ENCODE measurements at regions not wholly inside any gene's neighbourhood (a gene's known extent, or its start where the extent isn't known, plus 50 kb on each side); places are given as distances from the start of the nearest gene placed in this dataset.
"Not testable (repeated sequence)": the region's sequence is repeated elsewhere in the genome, so short reads cannot be mapped to it uniquely, and the experiment has no call there.

DNA sequence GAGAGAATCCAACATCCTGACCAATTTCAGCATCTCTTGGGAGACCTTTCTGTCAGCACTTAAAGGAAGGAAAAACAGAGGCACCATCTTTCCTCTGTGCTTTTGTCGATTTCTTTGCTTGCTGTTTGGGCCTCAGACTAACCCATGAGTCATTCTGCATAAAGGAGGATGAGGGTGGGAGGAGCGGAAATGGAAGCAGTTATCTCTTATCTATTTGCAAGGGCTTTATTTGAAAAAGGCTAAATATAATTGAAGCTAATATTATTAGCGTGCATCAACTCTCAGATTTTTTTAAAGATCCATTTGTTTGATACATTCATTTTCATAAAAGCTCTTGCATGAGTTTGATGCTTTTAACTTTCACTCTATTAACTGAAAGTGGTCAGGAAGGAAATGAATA, 72.9 kb downstream of the ZNF622 start:
- no peak for DNase-seq (ENCODE audit: low read depth)

DNA sequence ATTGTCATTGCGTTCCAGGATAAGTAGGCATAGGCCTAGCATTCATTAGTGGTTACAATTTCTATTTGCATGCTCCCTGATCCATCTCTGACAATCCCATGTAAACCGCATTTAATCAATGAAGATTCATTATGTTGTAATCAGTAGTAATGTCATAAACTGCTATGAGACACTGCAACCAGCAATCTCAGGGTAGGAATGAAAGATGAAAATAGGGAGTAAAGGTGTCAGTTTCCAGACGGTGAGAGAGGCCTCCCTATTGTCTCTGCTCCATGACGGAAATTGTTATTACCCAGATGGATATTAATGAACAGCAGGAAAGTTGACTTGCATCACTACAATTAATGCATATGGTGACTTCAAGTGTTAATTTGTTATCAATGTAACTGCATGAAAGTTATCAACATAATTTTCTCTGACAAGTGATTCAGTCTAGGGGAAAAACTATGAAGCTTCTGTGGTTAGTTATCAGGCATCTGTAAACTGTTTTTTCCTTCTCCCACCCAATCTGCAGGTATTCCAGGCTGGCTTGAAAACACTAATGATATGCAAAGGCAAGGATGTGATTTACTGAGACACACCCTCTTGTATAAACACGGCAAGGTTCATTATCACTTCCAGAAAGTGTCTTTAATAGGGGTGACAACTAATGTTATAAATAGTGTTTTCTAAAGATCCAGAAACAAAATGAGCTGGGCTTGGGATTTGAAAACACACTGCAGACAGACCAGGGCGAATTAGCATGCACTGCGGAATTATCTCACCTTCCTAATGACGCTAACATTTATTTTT, 73.5 kb downstream of the ZNF622 start:
- DNase-seq (ENCODE audit: low read depth) = no peak

DNA sequence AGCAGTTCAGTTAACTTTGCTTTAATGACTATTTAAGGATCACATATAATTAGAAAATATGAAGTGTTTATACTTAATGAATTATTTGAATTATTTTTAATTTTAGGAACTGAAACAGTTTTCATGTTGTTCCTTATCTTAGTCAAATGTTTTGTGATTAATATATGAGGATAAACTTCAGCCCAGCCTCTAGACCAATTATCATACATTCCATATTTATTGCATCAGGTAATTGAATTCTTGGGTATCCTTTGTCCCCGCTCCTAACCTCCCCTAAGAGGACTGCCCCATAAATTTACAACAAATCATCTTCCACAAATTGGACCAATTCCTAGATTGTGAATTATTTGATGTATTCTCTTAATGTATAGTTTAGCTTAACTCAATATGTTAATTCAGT, 74.8 kb downstream of the ZNF622 start:
- DNase-seq (ENCODE audit: low read depth) = no peak

DNA sequence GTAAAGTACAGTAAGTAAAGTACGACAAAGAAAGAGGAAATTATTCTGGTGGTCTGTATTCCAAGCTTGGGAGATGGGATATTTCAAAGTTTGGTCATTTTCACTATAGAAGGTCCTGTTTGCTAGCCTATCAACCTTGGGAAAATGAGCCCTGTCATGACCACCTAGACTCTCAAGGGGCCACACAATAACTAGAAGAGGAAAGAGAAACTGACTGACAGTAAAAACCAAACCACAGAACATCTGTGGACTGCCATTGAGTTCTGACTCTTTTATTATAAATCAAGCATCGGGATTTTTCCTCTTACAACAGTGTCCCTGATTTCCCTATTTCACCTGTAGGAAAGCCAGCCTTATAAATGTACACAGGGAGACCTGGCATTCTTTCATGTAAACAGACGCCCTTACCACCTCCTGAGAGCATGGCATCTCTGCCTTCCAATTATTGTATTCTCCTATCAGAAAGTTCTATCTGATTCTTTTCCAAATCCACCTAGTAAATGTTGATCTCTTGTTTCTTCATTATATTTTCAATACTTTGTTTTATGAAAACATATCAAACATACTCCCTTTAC, 80.0 kb downstream of the ZNF622 start:
- no peak for DNase-seq (ENCODE audit: low read depth)

DNA sequence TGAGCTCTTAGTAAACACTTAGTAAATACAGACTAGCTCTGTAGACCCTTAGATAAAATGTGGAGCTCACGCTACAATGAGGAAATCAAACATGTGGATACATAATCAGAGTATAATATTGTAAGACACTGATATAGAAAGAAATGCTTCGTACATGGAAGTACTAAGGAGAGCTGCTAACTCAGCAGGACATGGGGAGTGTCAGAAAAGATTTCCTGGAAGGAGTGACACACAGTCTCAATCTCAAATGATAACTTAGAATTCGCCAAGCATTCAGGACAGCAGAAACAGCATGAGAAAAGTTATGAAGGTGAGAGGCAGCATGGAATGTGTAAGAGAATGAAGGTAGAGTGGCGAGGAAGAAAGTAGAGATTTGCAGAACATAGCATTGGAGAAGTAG, 80.8 kb downstream of the ZNF622 start:
- DNase-seq (ENCODE audit: low read depth) = no peak

DNA sequence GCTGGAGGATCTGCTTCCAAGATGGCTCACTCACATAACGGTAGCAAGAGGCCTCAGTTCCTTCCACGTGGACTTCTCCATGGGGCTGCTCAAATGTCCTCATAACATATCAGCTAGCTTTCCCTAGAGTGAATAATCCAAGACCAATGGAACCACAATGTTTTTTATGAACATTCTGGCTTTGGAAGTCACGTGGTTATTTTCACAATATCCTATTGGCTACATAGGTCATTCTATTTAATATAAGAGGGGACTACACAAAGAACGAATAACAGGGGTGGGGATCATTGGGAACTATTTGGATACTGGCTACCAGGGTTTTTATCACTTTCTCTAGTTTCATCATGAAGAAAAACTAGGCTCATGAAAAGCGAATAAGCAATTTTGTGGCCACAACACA, 81.4 kb downstream of the ZNF622 start:
- DNase-seq (ENCODE audit: low read depth) = no peak

DNA sequence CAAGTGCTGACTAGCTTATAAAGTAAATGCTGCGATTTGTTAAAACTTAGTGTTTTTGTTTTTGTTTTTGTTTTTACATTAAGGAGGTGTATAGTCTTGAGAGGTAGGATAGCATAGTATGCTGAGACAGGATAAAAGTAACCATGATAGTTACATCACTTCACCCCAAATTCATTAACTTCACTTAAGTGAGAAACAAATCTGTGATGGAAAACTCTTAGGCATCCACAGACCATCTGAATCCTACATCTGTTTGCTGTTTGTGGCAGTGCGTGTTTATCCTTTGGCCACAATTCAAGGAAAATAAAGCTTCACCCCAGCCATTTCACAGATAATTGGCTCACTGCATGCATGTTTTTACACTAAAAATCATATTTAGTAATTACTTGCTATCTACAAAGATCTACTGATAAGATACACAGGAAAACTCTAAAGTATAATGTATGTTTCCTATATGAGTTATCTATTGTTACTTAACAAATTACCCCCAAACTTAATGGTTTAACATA, 82.0 kb downstream of the ZNF622 start:
- no peak for DNase-seq (ENCODE audit: low read depth)

DNA sequence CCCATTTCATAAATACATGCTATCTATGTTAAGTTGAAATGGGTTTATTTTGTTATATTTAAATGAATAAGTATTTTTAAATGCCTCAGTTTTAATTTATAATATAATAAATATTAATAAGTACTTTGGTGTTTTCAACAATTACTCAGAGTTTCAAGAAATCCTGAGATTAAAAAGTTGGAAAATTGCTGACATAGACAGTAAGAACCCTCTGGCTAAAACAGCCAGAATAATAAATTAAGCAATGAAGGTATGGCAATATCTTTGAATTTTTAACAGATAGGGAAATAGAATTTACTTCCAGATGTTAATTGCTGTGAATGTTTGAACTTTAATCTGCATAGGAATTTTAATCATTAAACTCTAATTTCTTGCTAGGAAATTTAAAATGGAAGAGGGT, 83.6 kb downstream of the ZNF622 start:
- DNase-seq (ENCODE audit: low read depth) = no peak

DNA sequence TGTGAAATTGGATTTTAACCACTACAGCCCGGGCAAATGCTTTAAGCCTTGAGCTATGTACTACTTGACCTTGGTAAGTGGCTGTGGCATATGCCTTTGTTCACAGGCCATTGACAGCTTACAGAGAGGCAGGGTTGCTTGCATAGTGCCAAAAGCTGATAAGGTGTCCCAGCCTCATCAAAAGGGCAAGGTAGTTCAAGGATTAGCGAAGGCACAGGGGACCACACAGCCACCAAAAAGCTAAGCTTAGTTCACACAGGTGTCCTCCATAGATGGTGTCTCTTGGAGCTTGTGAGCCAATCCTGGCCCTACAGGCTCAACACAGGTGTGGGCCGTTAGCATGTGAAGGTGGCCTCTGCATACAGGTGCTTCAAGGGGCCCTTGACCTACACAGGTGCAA, 86.8 kb downstream of the ZNF622 start:
- no peak for DNase-seq (ENCODE audit: low read depth)

DNA sequence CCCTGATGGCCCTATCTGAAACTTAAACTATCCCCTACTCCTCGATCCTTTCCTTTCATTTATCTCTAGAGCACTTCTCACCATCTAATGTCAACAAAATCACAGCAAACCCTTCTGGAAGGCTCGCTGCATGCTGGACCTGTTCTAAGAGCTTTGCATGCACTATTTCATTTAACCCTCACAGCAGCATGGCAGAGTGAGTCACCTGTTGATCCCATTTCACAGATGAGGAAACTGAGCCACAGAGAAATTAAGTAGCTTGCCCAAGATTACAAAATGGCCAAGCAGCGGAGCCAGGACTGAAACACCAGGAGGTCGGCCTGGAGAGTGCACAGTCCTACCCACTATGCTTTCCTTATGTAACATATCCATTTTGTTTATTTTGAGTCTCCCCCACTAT, 93.1 kb downstream of the ZNF622 start:
- DNase-seq (ENCODE audit: low read depth) = no peak

DNA sequence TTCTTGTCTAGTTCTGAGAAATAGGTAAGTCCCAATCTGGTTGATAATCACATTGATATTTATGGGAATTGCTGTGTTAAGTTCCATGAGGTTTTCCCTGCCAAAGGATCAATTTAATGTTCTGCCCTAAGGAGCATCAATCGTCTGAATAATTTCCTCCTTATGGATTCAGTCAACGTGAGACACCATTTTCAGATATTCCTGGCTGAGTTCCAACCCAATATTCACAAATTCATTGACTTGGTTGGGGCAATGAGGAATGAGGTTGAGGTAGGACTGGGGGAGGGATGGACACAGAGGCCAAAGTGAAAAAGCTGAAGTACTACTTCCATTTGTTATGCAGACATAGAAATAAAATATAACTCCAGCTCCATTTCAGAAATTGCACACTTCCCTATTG, 99.1 kb downstream of the ZNF622 start:
- DNase-seq (ENCODE audit: low read depth) = no peak

DNA sequence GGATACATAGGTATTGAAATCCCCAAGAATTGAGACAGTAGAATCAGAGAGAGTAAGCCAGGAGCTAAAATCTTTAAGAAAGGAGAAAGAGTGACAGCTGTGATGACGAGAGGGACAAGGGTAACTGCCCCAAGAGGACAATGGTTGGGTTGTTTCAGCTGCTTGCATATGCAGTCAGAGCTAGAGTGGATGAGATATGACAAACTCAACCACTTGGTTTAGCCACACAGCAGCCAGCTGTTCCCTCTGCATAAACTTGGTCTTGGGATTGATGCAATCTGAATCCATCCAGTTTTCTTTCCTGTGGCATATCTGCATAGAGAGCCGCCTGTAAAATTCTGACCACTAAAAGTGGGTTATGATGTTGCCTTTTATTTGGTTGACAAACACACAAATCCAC, 100.7 kb downstream of the ZNF622 start:
- no peak for DNase-seq (ENCODE audit: low read depth)

DNA sequence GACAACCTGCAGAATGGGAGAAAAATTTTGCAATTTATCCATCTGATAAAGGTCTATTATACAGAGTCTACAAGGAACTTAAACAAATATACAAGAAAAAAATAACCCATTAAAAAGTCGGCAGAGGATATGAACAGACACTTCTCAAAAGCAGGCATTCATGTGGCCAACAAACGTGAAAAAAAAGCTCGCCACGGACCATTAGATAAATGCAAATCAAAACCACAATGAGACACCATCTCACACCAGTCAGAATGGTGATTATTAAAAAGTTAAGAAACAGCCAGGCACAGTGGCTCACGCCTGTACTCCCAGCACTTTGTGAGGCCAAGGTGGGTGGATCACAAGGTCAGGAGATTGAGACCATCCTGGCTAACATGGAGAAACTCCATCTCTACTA, 112.2 kb downstream of the ZNF622 start:
- DNase-seq (ENCODE audit: low read depth) = not testable (repeated sequence)

DNA sequence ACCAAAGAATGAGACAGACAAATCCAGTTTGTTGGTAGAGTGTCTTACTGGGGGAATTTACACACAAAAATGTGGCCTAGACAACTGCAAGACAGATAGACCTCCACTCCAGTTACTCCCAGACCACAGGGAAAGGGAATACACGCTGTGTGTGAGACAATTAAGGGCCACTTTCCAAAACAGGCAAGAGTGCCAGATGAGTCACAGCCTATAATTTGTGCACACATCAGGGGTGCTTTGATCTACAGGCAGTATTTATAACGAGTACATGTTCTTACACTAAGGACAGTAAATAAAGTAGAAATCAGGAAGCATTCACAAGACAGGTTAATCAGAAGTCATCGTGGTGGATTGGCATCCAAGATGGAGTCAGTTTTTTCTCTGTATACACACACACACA, 114.8 kb downstream of the ZNF622 start:
- DNase-seq (ENCODE audit: low read depth) = no peak

DNA sequence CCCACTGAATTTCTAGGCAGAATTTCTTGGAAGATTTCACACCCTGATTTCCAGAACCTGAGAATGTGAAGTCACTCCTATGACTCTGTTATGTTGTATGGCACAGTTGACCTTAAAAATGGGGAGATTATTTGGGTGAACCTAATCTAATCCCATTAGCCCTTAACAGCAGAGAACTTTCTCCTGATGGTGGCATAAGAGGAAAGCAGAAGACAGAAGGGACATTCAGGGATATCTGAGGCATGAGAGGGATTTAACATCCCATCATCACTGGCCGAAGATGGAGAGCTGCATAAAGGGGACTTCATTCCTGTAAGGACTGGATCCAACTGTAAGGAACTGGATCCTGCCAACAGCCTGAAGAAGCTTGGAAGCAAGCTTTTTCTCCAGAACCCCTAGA, 119.2 kb downstream of the ZNF622 start:
- DNase-seq (ENCODE audit: low read depth) = no peak

DNA sequence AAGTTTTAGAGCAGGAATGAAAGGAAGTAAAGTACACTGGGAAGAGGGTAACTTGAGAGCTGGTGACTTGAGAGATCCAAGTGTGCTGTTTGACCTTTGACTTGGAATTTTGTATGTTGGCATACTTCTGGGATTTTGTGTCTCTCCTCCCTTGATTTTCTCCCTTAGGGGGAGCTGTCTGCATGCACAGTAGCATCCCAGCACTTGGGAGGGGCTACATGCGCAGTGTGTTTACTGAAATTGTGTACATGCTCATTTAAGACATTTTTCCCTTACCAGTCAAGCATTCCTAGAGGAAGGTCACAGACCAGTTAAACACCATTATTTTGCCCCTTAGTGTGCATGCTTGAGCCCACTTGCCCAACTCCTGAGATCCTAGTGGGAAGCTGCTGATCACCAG, 120.1 kb downstream of the ZNF622 start:
- no peak for DNase-seq (ENCODE audit: low read depth)

DNA sequence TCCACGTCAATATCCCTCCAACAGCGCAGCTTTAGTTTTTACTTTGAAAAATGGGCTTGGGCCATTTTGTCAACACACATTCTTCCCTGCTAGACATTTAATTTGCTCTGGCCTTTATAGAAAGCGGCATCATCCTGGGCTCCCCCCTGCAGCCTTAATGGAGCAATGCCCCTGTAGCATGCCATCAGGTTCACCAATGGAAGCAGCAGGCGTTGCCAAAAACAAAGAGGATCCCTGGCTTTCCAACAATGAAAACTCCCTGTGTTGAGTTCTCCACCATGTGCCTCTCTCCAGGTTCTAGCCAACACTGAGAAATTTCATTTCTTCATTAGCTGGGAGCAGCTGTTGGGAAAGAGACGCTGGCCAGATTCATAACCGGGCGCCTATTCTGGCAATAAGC, 139.5 kb downstream of the ZNF622 start:
- no peak for DNase-seq (ENCODE audit: low read depth)

DNA sequence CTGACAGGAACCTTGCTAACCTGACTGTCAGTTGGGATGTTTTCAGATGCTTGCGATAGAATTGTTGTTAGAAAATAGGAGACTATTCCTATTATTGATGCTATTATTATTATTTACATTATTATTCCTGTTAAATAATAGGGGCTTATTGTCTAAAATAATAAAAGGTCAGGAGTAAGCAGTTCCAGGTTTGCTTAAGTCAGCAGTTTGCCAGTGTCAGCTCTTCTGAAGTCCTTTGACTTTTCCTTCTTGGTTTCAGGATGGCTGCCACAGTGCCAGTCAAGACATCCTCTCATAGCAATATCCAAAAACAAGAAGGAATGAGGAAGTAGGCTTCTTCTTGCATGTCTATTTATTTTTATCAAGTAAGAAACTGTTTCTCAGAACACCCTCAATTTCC, 141.7 kb upstream of the MARCHF11 start:
- no peak for DNase-seq (ENCODE audit: low read depth)

DNA sequence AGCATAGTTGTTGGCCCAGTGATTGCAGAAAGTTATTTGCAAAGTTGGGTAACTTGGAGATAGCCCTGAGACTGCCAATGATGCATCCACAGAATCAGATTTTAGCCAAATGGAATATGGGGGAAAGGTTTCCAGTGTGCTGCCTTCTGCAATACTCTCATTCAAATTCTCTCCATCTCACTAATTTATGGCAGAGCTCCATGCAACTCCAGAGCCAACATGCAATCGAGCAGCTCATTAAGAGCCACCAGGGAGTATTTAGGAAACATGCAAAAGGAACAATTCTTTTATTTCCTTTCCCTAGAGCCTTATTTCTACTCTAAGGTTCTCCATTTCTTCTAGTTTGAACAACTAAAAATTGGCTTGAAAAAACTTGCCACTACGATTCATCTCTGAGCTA, 135.9 kb upstream of the MARCHF11 start:
- DNase-seq (ENCODE audit: low read depth) = no peak

DNA sequence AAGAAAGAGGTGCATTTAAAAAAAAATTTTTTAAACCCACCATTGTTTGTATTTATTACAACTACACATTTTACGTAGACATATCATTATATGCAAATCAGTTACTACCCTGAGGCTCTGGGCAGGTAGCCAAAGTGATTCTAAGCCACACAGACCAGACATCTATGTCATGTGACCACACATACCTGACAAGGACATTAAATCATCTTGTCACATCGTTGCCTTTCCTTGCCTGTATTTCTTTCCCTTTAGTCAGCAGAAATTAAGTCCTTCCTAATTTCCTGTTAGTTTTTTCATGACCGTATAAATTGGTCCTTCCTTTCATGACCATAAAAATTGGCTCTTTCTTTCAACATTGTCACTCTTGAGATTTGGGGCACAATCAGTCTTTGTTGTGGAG, 134.2 kb upstream of the MARCHF11 start:
- DNase-seq (ENCODE audit: low read depth) = no peak

DNA sequence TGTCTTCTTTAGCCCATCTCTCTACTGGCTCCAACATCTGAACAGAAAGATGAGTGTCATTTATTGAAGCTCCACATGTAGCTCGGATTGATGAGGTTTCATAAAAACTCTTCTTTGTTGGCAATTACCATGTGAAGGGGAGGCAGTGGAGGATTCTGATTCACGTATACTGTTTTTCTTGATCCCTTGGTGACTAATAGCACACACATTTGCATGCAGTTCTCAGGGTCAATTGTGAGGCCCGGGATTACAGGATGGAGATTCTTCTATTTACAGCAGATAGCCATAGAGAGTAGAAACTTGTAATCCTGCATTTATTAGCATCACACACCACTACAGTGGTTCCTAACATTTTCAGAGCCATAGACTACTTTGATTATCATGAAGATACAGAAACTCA, 133.2 kb upstream of the MARCHF11 start:
- no peak for DNase-seq (ENCODE audit: low read depth)

DNA sequence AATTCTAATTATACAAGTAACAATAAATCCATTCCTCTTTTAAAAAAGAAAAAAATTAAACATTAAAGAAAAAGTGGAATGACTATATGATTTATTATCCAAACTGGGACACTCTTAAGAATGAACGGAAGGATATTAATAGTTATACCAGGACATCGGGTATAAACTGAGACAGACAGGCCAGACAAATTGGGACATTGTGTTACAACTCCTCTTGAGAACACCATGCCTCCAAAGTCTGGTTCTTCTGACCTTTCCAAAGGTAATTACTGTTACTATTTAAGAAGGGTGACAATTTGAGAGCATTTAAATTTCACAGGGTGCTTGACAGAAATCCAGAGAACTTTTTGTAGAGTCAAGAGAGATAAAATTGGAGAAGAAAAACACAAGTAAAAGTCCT, 132.1 kb upstream of the MARCHF11 start:
- DNase-seq (ENCODE audit: low read depth) = no peak

DNA sequence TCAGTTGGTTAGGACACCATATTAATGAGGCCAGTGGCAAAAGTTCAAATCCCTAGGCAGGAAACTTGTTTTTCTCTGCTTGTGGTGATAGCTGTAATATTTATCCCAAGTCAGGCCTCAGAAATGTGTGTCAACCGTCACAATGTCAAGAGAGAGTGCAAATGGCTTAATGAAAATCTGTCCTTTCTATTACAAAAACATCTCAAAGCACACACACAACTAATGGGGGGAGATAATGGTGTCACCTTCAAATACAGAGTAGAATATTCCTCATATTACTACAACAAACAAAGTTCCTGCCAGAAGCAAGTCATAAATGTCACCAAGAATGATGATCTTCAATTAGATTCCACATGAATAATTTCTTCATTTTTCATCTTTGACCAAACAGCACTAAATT, 127.2 kb upstream of the MARCHF11 start:
- no peak for DNase-seq (ENCODE audit: low read depth)

DNA sequence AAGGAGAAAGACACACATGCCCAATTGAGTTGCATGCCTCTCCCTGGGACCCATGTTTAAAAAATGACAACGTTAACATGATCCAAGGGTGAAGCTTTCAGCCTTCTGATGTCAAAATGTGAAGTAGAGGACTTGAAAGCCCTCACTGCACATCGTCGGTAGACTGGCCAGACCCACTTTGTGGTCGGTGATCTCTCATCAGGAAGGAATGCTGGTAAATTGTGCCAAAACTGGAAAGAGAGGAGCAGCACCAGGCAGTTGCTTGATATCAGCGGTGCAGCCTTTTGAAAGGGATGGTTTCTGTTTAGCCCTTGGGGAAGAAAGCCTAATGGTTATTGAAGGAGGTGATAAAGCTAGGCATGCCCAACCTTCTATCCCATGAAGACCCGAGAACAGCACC, 125.3 kb upstream of the MARCHF11 start:
- DNase-seq (ENCODE audit: low read depth) = peak; percentile 16
